ENCODE measurements at regions not wholly inside any gene's neighbourhood (a gene's known extent, or its start where the extent isn't known, plus 50 kb on each side); places are given as distances from the start of the nearest gene placed in this dataset.
"Not testable (repeated sequence)": the region's sequence is repeated elsewhere in the genome, so short reads cannot be mapped to it uniquely, and the experiment has no call there.

DNA sequence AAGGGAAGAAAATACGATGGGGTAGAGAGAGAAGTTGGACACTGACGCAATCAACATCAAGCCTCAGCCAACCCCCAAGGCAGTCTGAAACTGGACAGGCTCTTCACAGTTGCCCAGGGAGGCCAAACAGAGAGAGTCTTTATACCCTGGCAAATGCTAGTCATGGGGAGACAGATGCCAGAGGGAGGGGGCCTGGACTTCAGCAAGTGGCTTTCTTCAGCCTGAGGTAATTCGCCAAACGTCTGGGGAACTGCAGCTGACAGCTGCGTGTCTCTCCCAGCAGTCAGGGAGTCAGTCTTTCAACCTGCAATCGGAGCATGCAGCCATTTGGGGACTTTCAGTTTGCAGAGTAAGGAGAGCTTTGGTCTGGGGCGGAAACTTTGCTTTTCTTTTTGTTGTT lies 521.6 kb downstream of the TRIML1 start:
- TF ChIP-seq, protein P1, sequence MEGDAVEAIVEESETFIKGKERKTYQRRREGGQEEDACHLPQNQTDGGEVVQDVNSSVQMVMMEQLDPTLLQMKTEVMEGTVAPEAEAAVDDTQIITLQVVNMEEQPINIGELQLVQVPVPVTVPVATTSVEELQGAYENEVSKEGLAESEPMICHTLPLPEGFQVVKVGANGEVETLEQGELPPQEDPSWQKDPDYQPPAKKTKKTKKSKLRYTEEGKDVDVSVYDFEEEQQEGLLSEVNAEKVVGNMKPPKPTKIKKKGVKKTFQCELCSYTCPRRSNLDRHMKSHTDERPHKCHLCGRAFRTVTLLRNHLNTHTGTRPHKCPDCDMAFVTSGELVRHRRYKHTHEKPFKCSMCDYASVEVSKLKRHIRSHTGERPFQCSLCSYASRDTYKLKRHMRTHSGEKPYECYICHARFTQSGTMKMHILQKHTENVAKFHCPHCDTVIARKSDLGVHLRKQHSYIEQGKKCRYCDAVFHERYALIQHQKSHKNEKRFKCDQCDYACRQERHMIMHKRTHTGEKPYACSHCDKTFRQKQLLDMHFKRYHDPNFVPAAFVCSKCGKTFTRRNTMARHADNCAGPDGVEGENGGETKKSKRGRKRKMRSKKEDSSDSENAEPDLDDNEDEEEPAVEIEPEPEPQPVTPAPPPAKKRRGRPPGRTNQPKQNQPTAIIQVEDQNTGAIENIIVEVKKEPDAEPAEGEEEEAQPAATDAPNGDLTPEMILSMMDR (conservative IDR thresholded peaks at IDR 0.05; ENCODE audit: low read length) = no peak
- DNase-seq (ENCODE audit: low read depth) = no peak
- H3K4me3 ChIP-seq (ENCODE audit: low read length) = no peak overlapping the region

DNA sequence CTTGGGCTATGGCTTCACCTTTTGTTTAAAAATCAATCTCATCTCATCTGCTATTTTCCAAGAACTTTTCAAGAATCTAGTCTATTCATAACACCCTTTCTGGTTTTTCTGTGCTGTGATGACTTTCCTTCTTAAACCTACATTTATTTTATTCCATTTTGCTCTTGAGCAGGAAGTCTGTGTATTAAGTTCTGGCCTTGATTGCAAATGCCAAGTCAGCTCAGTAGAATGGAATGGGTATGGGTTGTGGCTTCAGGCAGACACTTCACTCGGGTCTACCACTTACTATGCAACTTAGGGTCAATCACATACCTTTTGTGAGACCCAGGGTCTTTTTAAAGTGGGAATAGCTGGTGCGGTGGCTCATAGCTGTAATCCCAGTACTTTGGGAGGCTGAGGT lies 522.3 kb downstream of the TRIML1 start:
- TF ChIP-seq, protein P1 (conservative IDR thresholded peaks at IDR 0.05; ENCODE audit: low read length) = no peak
- DNase-seq (ENCODE audit: low read depth) = peak; percentile 15
- H3K4me3 ChIP-seq (ENCODE audit: low read length) = no peak overlapping the region

DNA sequence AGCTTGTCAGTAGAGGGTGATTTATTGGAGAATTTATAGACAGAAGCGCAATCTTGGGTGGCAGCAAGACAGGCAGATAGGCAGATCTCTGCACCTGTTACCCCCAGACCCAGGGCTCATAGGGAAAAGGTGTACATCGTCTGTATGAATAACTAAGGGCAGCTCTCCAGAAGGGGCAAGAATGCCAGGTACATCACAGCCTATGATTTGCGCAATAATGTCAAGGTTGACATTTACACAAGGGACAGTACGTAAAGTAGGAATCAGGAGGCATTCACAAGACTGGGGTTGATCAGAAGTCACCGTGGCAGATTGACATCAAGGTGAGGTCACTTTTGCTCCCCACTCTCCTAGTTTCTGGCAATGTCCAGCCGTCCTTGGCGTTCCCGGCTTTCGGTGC lies 524.1 kb downstream of the TRIML1 start:
- TF ChIP-seq, protein P1 (conservative IDR thresholded peaks at IDR 0.05; ENCODE audit: low read length) = no peak
- DNase-seq (ENCODE audit: low read depth) = no peak
- no peak overlapping the region for H3K4me3 ChIP-seq (ENCODE audit: low read length)

DNA sequence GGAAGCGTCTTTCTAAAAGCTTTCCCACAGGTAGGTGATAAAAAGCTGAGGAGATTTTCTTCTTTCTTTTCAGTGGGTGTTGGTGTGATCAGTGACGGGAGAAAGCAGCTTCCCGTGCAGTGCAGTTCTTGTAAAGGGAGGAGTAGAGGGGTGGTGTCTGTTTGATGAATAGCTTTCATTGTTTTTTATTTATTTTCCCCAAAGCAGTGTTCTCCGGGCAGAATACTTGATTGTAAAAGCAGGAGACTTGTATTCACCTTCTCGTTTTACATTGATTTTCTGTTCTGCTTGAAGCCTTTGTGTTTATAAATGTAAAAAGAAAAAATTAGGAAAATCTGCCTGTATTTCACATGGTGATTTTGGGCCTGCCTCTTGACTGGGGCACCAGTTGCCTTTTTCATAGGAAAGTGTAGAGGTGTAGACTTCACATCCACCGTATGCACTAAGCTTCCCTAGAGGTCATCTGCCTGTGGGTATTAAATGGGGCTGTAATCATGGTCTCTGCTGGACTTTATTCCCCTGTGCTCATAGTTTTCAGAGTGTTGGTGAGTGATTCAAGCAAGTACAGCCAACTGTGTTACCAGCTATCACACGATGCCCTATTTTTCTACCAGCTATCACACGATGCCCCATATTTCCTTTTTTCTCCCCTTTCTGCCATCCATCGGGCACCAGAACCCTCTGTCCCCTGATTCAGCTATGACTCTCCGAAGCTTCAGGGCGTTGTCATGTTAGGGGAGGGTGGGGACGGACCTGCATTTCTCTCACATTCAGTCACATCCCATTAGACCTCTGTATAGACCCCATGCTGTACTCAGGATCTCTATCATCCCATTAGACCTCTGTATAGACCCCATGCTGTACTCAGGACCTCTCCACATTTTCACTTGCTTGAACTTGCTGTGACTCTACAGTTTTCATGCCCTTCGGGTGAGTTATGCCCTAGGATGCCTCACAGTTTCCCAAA lies 526.5 kb downstream of the TRIML1 start:
- no peak overlapping the region for H3K4me3 ChIP-seq (ENCODE audit: low read length)
- no peak for DNase-seq (ENCODE audit: low read depth)
- TF ChIP-seq, protein P1 (conservative IDR thresholded peaks at IDR 0.05; ENCODE audit: low read length) = no peak

DNA sequence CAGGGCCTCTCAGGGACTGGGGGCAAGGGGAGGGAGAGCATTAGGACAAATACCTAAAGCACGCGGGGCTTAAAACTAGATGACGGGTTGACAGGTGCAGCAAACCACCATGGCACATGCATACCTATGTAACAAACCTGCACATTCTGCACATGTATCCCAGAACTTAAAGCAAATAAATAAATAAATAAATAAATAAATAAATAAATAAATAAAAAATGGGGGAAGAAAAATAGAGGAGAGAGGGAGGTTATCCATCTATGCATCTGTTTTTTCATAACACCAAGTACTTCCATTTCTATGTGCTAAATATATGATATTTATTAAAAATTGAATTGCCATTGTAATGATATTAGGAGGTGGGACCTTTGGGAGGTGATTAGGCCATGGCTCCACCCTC lies 539.5 kb downstream of the TRIML1 start:
- DNase-seq (ENCODE audit: low read depth); H3K4me3 ChIP-seq (ENCODE audit: low read length): not testable (repeated sequence)

DNA sequence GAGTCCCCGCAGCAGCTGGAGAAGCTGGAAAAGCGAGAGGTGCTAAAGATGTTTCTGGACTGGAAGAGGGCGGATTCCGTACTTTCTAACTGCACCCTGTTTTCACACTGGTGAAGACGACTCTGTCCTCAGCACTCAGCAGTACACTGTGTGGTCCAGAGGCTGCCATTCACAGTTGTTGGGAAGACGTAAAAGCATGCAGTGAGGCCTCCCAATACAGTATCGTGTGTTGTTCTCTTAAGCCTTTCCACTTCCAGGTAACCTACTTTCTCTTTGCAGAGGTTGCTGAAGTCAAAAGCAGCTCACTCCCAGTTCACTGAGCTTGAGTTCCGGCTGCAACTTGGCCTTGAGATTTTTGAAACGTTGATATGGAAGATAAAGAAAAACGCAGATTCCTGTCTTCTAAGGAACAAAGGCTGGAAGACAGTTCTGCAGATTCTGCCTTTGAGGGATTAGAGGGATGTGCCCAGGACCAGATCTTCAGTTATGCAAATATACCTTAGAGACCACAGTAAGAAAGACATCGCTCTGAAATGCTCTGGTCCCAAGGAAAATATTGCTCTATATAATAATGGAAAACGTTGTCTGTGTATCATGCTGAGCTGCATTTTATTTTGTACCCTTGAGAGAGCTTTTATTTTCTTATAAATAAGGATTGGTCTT lies 540.9 kb downstream of the TRIML1 start:
- TF ChIP-seq, protein P1 (conservative IDR thresholded peaks at IDR 0.05; ENCODE audit: low read length) = no peak
- no peak overlapping the region for H3K4me3 ChIP-seq (ENCODE audit: low read length)

DNA sequence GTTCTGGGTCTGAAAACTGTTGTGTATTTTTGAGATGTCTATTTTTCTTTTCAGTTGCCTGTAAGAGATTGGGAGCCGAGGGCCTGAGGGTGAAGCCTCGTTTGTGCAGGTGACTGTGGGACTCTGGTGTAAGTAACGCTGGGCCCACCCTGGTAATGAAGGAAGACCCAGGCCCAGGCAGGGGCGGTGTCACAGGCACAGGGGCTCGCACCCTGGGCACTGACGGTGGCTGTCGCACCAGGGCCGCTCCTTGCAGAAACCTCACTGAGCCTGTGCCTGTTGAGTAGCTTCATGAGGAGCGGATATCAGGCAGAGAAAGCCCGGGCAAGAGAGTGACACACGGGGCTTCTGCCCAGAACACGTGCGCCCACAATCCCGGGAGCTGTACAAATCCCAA lies 541.4 kb downstream of the TRIML1 start:
- no peak overlapping the region for H3K4me3 ChIP-seq (ENCODE audit: low read length)
- DNase-seq (ENCODE audit: low read depth) = no peak
- TF ChIP-seq, protein P1 (conservative IDR thresholded peaks at IDR 0.05; ENCODE audit: low read length) = no peak

More for the DNA sequence above, 540.9 kb downstream of the TRIML1 start:
- no peak for DNase-seq (ENCODE audit: low read depth)

All from AG10803 (cell line).